Erythroblast (primary cell): ENCODE measurements at regions not wholly inside any gene's neighbourhood (a gene's known extent, or its start where the extent isn't known, plus 50 kb on each side); places are given as distances from the start of the nearest gene placed in this dataset.

Experiments used
- GATA1 ChIP-seq: IDR thresholded peaks from 2 replicates; pipeline ENCODE4 v1.6.1; 2011; ENCODE audit warnings: low read depth, mild to moderate bottlenecking, control low read depth, low read length, moderate library complexity
- POLR2A ChIP-seq: IDR thresholded peaks from 2 replicates; pipeline ENCODE4 v1.6.1; 2011; ENCODE audit warnings: mild to moderate bottlenecking, low read length

DNA sequence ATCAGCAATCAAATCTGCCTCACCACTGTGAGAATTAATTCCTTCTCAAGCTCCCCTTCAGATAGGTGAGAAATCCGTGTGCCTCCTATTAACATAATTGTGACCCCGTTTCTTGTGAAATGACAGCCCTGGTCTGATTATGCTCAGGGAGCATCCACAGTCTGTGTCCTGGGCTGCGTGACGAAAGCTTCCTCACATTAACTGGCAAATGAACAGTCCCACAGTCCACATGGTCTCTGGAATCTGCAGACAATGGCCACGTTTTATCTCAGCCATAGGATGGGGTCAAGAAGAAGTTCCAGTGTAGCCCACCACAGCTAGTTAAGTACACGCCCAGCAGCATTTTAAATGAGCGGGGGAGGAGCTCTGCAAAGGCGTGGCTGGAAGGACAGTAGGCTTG, 229.2 kb downstream of the RPS24 start:
- TF ChIP-seq POLR2A: no peak
- no peak for TF ChIP-seq GATA1
